Activated CD8-positive, alpha-beta T cell treated with anti-CD3 and anti-CD28 coated beads, Interleukin-2, amount 10 ng/mL, durations not matched to agents 7 days and 5 days (primary cell): ENCODE measurements at regions not wholly inside any gene's neighbourhood (a gene's known extent, or its start where the extent isn't known, plus 50 kb on each side); places are given as distances from the start of the nearest gene placed in this dataset.

Experiments
- ATAC-seq: fragments of 150-1000 bp; cut with Tn5 transposase; one replicate; pipeline ENCODE4 v1.10.0; 2021; ENCODE audit warnings: moderate library complexity
- CTCF ChIA-PET: fragments of 350-600 bp; sonication (Branson Sonifier 250); formaldehyde crosslinking; loops from one replicate; lab custom pipeline; 2021; ENCODE audit warnings: antibody characterized with exemption; lab: Charles Lee
- POLR2A ChIA-PET: fragments of 350-600 bp; sonication (Branson Sonifier 250); formaldehyde crosslinking; loops from one replicate; lab custom pipeline; 2021; ENCODE audit warnings: antibody characterized with exemption; lab: Charles Lee
- DNase-seq: peaks from one replicate; pipeline ENCODE4 v3.0.0-alpha.2; 2020
- H3K27ac Mint-ChIP-seq: one replicate; pipeline ENCODE4 v1.8.0; 2021; ENCODE audit warnings: mild to moderate bottlenecking, mixed read lengths
- H3K27me3 Mint-ChIP-seq: one replicate; pipeline ENCODE4 v1.8.0; 2021; ENCODE audit warnings: low read depth, mixed read lengths
- H3K36me3 Mint-ChIP-seq: one replicate; pipeline ENCODE4 v1.8.0; 2021; ENCODE audit warnings: low read depth, mixed read lengths
- H3K4me1 Mint-ChIP-seq: one replicate; pipeline ENCODE4 v1.8.0; 2021; ENCODE audit warnings: low read depth, mixed read lengths
- H3K4me3 Mint-ChIP-seq: one replicate; pipeline ENCODE4 v1.8.0; 2021; ENCODE audit warnings: mild to moderate bottlenecking, mixed read lengths
- H3K9me3 Mint-ChIP-seq: one replicate; pipeline ENCODE4 v1.8.0; 2022; ENCODE audit warnings: mixed read lengths; ENCODE audit not compliant: insufficient read depth

GRCh38 chr18:47520263-47520662 is 268.8 kb upstream of the SKOR2 start:
- DNase-seq (no peak), ATAC-seq (no peak)
- Mint-ChIP-seq H3K27ac (no peak overlapping the region), H3K36me3 (no peaks in the 10 kb centered on the region), H3K4me3 (no peak overlapping the region), H3K27me3 (peaks cover 2% of the 10 kb centered on the region), H3K4me1 (no peaks in the 10 kb centered on the region), H3K9me3 (no peaks in the 10 kb centered on the region)
- ChIA-PET CTCF (no interaction called here), POLR2A (no interaction called here)

GRCh38 chr18:47519706-47520105 is 268.2 kb upstream of the SKOR2 start:
- POLR2A ChIA-PET, result no interaction called here
- no peak for ATAC-seq

DNA sequence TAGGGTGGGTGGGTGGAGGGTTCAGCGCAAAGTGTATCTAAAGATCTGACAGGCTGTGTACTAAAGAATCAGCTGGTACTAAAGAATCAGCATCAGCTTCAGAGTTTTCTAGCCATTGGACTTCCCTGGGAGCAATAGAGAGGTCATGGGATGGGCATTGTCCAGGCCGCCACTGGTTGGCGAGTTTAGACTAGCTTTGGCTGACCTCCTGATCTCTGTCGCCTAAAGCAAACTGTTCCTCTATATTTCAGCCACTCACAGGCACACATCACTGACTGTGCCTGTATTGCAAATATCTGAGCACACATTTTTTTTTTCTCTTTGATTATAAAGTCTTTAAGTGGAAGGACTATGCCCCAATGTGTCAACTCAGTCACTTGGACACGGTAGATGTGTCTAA is 267.8 kb upstream of the SKOR2 start:
- DNase-seq (no peak), ATAC-seq (no peak)
- Mint-ChIP-seq H3K27ac (no peak overlapping the region), H3K9me3 (no peaks in the 10 kb centered on the region), H3K4me3 (no peak overlapping the region), H3K36me3 (no peaks in the 10 kb centered on the region), H3K4me1 (no peaks in the 10 kb centered on the region), H3K27me3 (peaks cover 2% of the 10 kb centered on the region)
- POLR2A ChIA-PET, result interaction anchor here (0.6 kb wide), 1 partner anchor 28 kb away, joined by 4 read pairs; no protein-coding TSS in a partner anchor
- CTCF ChIA-PET, result no interaction called here

More at GRCh38 chr18:47519706-47520105, 268.2 kb upstream of the SKOR2 start:
- Mint-ChIP-seq H3K27ac (no peak overlapping the region), H3K4me1 (no peaks in the 10 kb centered on the region), H3K27me3 (peaks cover 2% of the 10 kb centered on the region), H3K4me3 (no peak overlapping the region), H3K36me3 (no peaks in the 10 kb centered on the region), H3K9me3 (no peaks in the 10 kb centered on the region)
- no peak for DNase-seq
- CTCF ChIA-PET, result no interaction called here

DNA sequence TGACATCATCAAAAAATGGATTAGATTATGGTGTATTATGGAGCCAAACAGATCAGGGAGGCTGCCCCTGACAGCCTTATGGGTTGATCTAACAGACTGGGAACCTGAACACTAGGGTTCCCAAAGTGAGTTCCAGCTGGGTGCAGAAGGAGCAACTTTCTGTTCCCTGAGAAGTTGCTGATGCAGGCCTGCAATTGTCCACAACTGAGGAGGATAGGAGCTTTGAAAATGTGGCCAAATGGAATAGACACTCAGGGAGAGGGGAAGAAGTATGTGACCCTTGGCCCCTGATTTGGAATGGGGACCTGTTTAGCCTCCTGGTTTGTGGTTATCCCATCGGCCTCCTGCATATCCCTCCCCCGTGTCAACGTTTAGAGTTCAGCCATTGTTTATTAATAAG is 262.2 kb upstream of the SKOR2 start:
- Mint-ChIP-seq H3K36me3 (no peaks in the 10 kb centered on the region), H3K27me3 (peaks cover 2% of the 10 kb centered on the region), H3K4me3 (no peak overlapping the region), H3K27ac (no peak overlapping the region), H3K4me1 (no peaks in the 10 kb centered on the region), H3K9me3 (no peaks in the 10 kb centered on the region)
- DNase-seq (no peak), ATAC-seq (no peak)
- ChIA-PET POLR2A (no interaction called here), CTCF (no interaction called here)

GRCh38 chr18:47512726-47513435 is 261.4 kb upstream of the SKOR2 start:
- Mint-ChIP-seq H3K9me3 (no peaks in the 10 kb centered on the region), H3K27ac (no peak overlapping the region), H3K4me3 (no peak overlapping the region), H3K36me3 (no peaks in the 10 kb centered on the region), H3K27me3 (peaks cover 2% of the 10 kb centered on the region), H3K4me1 (no peaks in the 10 kb centered on the region)
- ChIA-PET CTCF (no interaction called here), POLR2A (no interaction called here)
- DNase-seq (no peak), ATAC-seq (no peak)

DNA sequence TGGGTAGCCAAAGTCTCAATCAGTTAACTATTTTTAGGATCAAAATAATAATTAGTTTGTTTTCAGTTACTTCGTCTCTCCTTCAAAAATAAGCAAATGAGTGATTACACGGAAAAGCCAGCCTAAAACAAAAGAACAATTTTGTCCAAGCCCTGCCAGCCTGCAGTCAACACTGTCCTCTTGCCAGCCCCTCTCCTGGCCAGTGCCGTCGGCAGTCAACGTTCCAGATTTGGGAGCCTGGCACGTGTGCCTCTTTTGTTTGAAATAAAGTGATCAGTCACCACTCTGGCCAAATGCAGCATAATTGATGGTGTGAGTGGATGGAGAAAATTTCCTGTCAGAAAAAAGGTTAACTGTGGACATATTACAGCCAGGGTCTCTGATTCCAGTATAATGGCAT is 260.6 kb upstream of the SKOR2 start:
- Mint-ChIP-seq H3K4me1 (no peaks in the 10 kb centered on the region), H3K27me3 (peaks cover 2% of the 10 kb centered on the region), H3K9me3 (no peaks in the 10 kb centered on the region), H3K27ac (no peak overlapping the region), H3K4me3 (no peak overlapping the region), H3K36me3 (no peaks in the 10 kb centered on the region)
- ATAC-seq (no peak), DNase-seq (no peak)
- CTCF ChIA-PET, result no interaction called here
- POLR2A ChIA-PET, result no interaction called here

DNA sequence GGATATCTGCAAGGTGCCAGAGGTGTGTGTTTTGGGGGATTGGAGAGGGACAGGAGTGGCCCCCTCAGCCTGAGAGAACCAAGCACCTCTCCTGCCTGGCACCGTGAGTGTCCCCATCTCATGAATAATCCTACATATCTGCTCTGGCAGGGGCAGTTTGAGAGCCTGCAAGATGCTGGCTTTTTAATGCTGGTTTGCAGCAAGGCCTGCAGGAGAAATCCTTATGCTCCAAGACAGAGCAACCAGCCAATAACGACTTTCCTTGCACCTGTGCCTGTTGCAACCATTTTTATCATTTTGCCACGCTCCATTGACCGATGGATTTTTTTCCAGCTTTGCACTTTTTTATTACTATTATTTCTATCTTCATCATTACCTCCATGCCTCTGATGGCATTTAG is 259.4 kb upstream of the SKOR2 start:
- no peak overlapping the region for H3K4me3 Mint-ChIP-seq
- H3K4me1 Mint-ChIP-seq, result no peaks in the 10 kb centered on the region
- peaks cover 2% of the 10 kb centered on the region for H3K27me3 Mint-ChIP-seq
- DNase-seq (no peak), ATAC-seq (no peak)
- H3K36me3 Mint-ChIP-seq, result no peaks in the 10 kb centered on the region
- no peaks in the 10 kb centered on the region for H3K9me3 Mint-ChIP-seq
- ChIA-PET CTCF (no interaction called here), POLR2A (no interaction called here)
- H3K27ac Mint-ChIP-seq, result no peak overlapping the region

GRCh38 chr18:47507651-47508050 is 256.2 kb upstream of the SKOR2 start:
- H3K27ac Mint-ChIP-seq, result no peak overlapping the region
- ATAC-seq (no peak), DNase-seq (no peak)
- ChIA-PET POLR2A (no interaction called here), CTCF (no interaction called here)
- H3K36me3 Mint-ChIP-seq, result no peaks in the 10 kb centered on the region
- H3K27me3 Mint-ChIP-seq, result no peaks in the 10 kb centered on the region
- H3K9me3 Mint-ChIP-seq, result no peaks in the 10 kb centered on the region
- H3K4me3 Mint-ChIP-seq, result no peak overlapping the region
- no peaks in the 10 kb centered on the region for H3K4me1 Mint-ChIP-seq

GRCh38 chr18:47506897-47507296 is 255.4 kb upstream of the SKOR2 start:
- H3K27ac Mint-ChIP-seq, result no peak overlapping the region
- DNase-seq, result no peak
- CTCF ChIA-PET, result no interaction called here
- ATAC-seq, result no peak
- H3K4me3 Mint-ChIP-seq, result no peak overlapping the region
- no peaks in the 10 kb centered on the region for H3K4me1 Mint-ChIP-seq
- H3K36me3 Mint-ChIP-seq, result no peaks in the 10 kb centered on the region
- H3K9me3 Mint-ChIP-seq, result no peaks in the 10 kb centered on the region
- H3K27me3 Mint-ChIP-seq, result no peaks in the 10 kb centered on the region
- POLR2A ChIA-PET, result no interaction called here

- H3K27me3 Mint-ChIP-seq, result no peaks in the 10 kb centered on the region
- ChIA-PET CTCF (no interaction called here), POLR2A (no interaction called here)
- H3K4me3 Mint-ChIP-seq, result no peak overlapping the region
- no peaks in the 10 kb centered on the region for H3K9me3 Mint-ChIP-seq
- H3K4me1 Mint-ChIP-seq, result no peaks in the 10 kb centered on the region
- ATAC-seq (no peak), DNase-seq (no peak)
- no peak overlapping the region for H3K27ac Mint-ChIP-seq
- H3K36me3 Mint-ChIP-seq, result no peaks in the 10 kb centered on the region
These were observed 250.5 kb upstream of the SKOR2 start for GRCh38 chr18:47501946-47502345.

- Mint-ChIP-seq H3K9me3 (no peaks in the 10 kb centered on the region), H3K27ac (no peak overlapping the region), H3K4me1 (no peaks in the 10 kb centered on the region), H3K27me3 (no peaks in the 10 kb centered on the region), H3K4me3 (no peak overlapping the region), H3K36me3 (no peaks in the 10 kb centered on the region)
- no peak for ATAC-seq
- CTCF ChIA-PET, result interaction anchor here (0.6 kb wide), 1 partner anchor 254 kb away, joined by 3 read pairs; no protein-coding TSS in a partner anchor
- POLR2A ChIA-PET, result no interaction called here
- DNase-seq, result no peak
These were observed 249.5 kb upstream of the SKOR2 start for GRCh38 chr18:47500930-47501329.

DNA sequence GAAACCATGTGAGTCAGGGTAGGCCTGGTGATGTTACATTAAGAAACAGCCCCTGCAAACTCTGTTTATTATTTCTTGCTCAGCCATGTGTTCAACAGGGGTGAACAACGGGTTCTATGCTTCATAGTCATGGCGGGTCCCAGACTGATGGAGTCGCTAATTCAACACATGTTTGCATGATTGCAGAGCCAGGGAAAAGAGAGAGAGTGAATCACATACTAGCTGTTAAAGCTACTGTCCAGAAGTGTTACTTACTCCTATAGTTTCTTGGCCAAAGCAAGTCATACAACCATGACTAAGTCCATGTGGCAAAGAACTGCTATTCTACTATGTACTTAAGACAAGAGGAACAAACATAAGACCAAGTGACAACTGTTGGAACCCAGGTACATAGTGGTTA is 241.2 kb upstream of the SKOR2 start:
- H3K4me1 Mint-ChIP-seq, result no peaks in the 10 kb centered on the region
- POLR2A ChIA-PET, result no interaction called here
- no peak for ATAC-seq
- H3K27ac Mint-ChIP-seq, result no peak overlapping the region
- no peak overlapping the region for H3K4me3 Mint-ChIP-seq
- no peaks in the 10 kb centered on the region for H3K36me3 Mint-ChIP-seq
- no peak for DNase-seq
- CTCF ChIA-PET, result no interaction called here
- H3K27me3 Mint-ChIP-seq, result no peaks in the 10 kb centered on the region
- no peaks in the 10 kb centered on the region for H3K9me3 Mint-ChIP-seq

- ATAC-seq (no peak), DNase-seq (no peak)
- POLR2A ChIA-PET, result no interaction called here
- H3K27ac Mint-ChIP-seq, result no peak overlapping the region
- H3K9me3 Mint-ChIP-seq, result no peaks in the 10 kb centered on the region
- CTCF ChIA-PET, result no interaction called here
- no peaks in the 10 kb centered on the region for H3K36me3 Mint-ChIP-seq
- no peaks in the 10 kb centered on the region for H3K4me1 Mint-ChIP-seq
- no peaks in the 10 kb centered on the region for H3K27me3 Mint-ChIP-seq
- no peak overlapping the region for H3K4me3 Mint-ChIP-seq
These were observed 239.4 kb upstream of the SKOR2 start for GRCh38 chr18:47490882-47491281.
